ENCODE measurements at regions not wholly inside any gene's neighbourhood (a gene's known extent, or its start where the extent isn't known, plus 50 kb on each side); places are given as distances from the start of the nearest gene placed in this dataset.

DNA sequence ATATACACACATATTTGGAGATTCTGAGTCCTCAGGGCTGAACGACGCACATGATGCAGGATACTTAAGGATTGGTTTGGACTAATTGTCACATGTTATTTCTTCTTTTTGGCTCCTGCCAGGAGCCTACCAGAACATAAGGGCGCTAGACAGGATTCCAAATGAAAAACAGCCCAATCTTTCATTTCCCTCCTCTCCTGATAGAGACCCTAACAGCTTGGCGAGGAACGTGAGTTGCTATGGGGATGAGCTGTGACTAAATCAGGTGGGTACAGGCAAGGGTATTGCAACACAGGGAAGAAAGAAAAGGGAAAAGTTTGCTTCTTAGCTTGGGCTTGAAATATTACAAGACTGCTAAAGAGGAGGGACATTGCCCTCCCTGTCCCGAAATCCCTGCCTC lies 109.9 kb downstream of the AIPL1 start:
- DNase-seq (ENCODE audit: low read depth) = no peak

DNA sequence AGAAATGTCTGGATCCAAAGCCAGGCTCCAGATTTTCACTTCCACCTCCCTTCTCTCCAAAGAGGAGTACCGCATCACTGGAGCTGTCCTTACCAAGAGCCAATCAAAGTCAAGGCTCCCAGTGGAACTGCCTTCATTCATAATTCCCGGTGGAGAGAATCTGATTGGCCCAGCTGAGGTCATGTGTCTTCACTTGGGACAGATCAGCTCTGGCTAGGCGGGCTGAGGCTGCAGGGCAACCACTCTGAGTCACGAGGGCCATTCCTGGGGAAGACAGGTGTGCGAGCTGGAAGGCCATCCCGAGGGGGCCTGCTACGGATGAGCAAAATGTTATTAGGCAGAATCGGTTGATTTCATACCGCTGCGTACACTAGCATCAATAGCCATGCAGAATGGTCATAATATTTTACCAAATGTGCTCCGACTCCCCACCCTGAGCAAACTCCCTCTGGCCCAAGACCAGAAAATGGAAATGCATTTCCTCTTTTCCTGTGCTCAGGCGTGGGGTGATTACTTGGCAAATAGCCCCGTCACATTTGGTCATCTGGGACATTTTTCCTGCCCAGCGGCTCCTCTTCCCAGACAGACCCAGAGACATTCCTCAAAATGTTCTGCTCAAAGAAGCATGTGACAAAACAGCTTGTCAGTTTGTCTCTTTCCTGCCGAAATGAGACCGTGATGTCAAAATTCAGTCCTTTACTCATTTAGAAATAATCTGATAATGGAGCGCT lies 111.1 kb downstream of the AIPL1 start:
- peak; percentile 15 for DNase-seq (ENCODE audit: low read depth)

DNA sequence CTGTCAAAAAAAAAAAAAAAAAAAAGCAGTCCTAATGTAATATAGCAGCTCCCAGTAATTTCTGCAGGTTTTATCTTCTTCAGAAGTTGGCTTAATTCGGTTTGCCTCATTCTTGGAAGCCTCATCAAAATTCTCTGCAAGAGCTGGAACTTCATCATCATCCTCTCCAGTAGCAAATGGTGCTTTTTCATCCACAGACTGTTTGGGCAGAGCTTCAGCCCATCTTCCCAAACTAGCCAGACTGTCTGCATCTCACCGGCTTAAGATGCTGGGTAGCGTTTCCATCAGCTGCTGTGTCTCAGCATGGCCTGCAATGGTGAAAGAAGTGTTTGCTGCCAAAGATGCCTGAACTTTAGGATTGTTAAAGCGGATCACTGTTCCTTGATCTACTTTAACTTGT lies 112.6 kb downstream of the AIPL1 start:
- DNase-seq (ENCODE audit: low read depth) = no peak

DNA sequence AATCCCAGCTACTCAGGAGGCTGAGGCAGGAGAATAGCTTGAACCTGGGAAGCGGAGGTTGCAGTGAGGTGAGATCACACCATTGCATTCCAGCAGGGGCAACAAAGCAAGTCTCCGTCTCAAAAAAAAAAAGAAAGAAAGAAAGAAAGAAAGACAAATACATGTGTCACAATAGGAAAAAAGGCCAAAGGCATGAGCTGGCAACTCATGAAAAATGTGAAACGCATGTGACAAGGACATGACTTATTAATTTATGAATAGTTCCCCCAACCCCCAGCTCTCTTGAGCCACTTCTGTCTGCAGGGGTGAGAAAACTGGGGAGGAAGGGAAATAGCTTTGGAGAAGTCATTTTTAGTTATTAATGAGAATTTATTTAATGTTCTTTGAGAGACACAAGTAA lies 120.6 kb downstream of the AIPL1 start:
- no peak for DNase-seq (ENCODE audit: low read depth)

DNA sequence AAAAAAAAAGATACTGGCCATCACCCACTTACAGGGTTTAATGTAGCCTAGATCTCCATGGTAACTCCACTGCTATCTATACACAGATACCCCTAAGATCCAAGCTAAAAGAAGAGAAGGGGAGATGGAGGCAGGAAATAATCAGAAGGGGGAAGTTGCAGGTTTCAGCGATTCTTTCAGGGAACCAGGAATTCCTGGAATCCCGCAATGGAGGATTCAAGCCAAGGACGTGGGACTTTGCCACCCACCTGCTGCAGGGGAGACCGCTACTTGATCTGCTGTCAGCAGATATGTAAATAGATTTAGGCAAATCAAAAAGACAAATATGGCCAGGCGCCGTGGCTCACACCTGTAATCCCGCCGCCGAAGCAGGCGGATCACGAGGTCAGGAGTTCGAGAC lies 121.1 kb downstream of the AIPL1 start:
- no peak for DNase-seq (ENCODE audit: low read depth)

DNA sequence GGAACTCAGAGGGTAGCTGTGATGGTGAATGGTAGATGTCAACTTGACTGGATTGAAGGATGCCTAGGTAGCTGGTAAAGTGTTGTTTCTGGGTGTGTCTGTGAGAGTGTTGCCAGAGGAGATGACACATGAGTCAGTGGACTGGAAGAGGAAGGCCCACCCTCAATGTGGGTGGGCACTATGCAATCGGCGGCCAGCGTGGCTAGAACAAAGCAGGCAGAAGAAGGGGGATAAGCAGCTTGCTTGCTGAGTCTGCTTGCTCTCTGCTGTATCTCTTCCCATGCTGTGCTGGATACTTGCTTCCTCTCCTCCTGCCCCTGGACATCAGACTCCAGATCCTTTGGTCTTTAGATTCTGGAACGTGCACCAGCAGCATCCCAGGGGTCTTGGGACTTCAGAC lies 128.1 kb downstream of the AIPL1 start:
- no peak for DNase-seq (ENCODE audit: low read depth)

DNA sequence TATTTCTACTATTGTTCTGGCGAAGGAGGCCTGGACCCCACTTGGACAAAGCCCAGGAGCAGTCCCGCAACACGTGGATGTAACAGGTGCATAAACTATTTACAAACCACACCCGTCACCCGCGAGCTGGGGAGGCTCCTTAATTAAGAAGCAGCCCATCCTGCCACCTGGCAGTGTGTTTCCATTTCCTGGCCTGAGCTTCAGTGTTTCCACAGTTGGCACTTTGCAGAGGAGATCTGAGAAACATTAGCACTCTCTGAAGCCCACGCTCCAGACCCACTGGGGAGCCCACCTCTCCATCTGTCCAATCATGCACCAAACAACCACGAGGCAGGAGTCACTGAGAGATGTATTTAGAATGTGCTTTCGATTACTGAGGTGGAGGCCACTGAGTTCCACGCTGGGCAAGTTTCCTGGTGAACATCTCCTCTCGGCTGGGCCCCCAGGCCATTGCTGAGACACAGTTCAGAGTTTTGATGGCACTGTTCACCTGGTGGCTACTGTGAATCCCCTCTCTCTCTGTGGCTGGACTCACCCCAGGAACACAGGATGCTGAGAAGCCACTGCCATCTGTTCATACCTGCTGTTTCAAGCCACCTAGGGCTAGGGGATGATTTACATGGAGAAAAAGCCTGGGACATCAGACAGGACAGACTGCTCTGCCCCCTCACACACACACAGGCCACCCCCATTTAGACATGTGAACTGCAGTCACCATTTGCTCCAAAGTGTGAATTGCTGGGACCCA lies 129.1 kb downstream of the AIPL1 start:
- no peak for DNase-seq (ENCODE audit: low read depth)

DNA sequence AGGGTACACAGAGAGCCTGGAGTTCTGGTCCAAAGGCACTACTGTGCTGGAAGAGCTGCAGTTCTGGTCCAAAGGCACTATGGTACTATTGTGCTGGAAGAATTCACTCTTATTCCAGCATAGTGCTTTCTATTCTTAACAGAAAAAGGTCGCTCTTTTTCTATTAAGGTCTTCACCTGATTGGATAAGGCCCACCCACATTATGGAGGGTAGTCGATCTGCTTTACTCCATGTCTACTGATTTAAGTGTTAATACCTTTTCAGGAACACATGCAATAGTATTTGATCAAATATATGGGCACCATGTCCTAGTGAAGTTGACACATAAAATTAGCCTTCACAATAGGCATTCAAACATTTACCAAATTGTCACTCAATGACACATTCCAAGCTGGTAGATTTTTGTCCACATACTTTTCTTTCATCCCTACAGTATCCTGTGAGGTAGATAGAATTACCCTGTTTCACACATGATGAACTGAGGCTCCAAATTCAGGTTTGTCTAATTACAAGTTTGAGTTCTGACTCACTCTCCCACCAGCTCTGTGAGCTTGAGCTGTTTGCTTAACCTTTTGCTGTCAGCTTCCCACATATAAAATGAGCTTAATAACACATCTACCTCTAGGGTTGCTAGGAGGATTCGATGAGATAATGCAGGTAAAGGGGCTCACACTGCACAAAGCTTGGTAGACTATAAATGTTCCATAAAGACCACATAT lies 129.9 kb downstream of the AIPL1 start:
- DNase-seq (ENCODE audit: low read depth) = no peak

DNA sequence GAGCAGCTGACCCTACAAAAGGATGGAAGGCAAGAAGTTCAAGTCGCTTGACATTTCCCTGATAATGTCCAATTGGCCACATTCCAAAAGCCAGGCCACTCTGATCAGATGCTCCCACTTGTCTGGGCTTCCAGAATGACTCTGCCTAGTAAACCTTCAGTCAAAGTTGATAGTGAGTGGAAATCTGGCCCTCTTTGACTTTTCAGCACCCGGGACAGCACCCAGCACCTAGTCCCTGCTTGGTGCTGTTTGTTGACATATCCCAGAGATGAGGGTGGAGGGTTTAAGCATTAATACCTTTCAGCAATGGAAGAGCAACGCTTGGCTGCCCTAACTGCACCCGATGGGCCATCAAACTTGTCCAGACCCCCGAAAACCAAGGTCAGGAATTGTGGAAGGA lies 131.3 kb downstream of the AIPL1 start:
- DNase-seq (ENCODE audit: low read depth) = no peak

DNA sequence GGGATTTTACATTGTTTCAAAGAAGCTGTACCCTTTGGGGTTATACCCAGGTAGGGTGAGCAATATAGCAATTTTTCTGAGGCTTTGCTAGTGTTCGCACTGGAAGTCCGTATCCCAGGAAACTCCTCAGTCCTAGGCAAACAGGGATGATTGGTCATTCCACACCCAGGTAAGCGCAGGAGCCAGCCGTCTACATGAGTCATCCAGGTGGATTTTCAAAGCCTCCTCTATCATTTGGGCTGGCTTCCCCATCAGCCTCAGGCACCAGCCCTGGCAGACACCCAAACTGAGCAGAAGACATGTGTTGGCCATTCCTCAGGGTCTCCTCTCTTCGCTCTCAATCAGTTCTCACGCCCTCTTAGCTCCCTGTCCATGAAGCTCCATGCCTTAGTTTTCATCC lies 135.6 kb downstream of the AIPL1 start:
- no peak for DNase-seq (ENCODE audit: low read depth)

DNA sequence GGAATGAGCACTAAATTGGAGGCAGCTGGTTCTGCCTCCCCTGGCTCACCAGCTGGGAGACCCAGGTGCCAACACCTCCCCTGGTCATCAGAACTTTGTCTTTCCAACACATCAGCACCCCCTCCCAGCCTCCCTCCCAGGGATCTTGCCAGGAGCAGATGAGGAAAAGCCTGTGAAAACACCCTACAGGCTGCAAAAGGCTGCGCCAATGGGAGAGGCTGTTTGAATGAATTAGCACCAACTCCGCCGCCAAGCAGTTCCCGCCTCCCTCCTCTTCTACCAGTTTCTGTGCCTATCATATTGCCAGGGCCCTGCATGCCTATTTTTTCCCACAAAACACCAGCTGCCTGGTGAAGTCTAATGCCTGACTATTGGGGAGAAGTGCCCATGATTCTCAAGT lies 137.0 kb downstream of the AIPL1 start:
- DNase-seq (ENCODE audit: low read depth) = no peak

DNA sequence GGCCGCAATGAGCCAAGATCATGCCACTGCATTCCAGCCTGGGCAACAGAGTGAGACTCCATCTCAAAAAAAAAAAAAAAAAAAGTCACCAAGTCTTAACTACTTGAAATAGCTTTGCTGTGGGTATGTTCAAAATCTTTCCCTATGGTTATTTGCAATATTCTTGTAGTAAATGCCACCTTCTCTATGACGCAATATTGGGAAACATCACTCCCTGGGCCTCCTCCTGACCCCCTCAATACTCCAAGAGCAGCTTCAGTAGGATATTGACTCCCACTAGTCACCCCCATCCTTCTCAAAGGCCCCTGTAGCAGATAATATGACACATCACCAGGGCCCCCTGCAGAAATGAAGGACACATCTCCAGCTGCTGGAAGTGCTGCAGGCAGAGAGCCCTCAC lies 137.8 kb downstream of the AIPL1 start:
- no peak for DNase-seq (ENCODE audit: low read depth)

DNA sequence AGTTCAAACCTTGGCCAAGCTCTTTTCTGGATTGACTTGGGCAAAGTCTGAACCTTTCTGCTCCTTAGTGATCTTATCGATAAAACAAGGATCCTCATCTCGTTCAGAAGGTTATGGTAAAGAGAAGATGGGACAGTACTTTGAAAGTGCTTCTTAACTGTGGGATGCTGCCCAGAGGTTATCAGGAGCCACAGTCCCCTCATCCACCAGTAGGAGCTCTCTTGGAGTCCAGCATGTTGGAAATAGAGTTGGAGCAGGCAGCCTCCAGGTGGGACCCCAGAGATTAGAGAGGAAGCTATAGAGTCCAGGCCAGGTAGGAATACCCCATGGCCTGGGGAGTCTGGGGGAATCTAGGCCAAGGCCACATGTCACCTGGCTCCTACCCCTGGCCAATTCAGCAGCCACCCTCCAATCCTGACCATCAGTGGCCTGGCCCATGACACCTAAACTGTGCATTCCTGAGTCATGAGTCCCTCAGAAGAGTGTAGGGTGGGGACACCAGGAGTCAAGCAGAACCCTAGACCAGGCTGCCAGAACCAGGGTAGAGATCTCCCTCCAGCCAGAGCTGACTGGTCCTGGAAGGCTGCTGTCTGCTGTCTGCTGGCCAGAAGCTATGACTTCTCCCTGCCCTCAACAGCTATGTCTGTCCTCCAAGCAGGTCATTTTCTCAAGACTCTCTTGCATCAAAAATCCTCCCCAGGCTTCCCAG lies 144.3 kb downstream of the AIPL1 start:
- no peak for DNase-seq (ENCODE audit: low read depth)

DNA sequence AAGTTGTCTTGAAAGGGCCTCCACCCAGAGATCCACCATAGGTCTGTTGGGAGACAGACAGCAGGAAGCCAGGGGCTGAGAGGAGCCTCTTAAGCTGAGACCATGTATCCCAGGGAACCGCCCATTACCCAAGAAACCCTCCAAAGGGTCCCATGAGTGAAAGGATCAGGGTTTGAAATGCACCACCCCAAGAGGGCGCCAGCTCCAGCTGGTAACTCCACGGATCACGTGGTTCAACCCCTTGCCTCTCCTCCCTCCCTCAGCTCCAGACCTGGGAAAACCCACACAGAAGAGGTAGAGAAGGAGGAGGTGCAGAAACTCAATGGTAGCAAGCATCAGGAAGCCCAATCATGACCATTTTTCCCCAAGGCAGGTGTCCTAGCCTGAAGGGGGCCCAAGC lies 148.7 kb downstream of the AIPL1 start:
- DNase-seq (ENCODE audit: low read depth) = no peak

DNA sequence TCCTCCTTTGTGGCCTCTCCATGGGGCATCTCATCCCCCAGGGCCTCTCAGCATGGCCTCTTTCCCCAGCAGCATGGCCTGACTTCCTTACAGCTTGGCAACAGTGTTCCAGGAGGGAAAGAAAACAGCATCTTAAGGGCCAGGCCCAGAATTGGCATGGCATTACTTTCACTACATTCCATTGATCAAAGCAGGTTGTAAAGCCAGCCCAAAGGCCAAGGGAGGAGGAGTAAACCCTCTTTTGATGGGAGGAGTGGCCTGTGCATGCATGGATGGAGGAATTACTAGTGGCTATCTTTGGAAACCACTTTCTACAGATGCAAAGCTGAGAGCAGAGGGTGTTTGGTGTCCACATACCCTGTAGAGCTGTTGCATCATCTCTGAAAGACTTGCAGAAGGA lies 149.4 kb downstream of the AIPL1 start:
- no peak for DNase-seq (ENCODE audit: low read depth)

DNA sequence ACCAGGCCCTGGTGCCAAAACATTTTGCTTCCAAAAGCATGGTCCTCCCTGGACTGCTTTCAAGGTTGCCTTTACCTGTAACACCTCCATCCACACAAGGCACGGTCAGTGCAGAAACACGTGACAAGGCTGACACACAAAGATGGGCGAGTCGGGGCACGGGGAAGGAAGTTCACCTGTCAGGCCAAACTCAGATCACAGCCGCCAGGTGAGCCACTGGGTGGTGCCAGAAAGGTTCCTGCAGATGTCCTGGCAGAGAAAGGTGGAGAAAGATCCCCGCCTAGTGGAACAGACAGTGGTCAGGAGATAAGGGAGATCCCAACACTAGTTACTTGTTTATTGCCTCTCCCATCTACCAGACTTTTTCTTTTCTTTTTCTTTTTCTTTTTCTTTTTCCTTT lies 155.3 kb downstream of the AIPL1 start:
- DNase-seq (ENCODE audit: low read depth) = no peak

DNA sequence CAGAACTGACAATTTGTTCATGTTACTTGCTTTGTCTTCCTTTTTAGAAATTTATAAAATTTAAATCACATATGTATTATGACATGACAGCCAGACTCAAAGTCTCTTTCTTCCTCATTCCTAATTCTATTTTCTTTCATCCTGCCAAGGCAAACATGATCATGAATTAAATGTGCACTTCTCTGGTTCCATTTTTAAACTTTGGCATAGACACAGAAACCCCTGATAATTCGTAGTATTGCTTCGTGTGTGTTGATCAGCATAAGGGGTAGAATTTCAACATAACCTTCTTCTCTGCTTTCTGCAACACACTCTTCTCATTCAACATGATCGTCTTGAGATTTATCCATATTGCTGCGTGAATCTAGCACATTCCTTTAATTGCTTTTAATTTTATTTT lies 156.5 kb downstream of the AIPL1 start:
- DNase-seq (ENCODE audit: low read depth) = no peak

DNA sequence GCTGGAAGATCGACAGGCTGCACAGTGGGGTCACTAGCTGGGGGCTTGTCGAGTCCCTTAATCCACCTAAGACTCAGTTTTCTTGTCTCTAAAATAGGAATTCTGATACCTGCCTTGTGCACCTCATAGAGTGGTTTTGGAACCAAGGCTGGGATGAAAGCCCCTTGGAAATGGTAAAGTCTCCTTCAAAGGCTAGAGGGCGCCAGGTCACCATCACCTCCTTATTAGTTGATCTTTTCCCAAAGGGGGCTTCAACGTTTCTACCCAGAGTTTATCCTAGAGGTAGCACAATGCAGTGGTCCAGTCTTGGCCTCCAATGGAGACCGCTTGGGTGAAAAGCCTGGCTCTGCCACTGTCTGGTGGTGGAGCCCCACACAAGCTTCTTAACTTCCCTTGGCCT lies 158.2 kb downstream of the AIPL1 start:
- DNase-seq (ENCODE audit: low read depth) = no peak

DNA sequence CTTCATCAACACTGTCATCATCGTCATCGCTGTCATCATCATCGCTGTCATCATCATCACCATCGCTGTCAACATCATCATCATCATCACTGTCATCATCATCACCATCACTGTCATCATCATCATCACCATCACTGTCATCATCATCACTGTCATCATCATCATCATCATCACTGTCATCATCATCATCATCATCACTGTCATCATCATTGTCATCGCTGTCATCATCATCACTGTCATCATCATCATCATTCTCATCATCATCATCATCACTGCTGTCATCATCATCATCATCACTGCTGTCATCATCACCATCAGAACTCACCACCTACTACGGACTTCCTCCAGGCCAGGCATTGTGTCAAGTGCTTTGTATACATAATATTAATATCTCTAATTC lies 160.6 kb downstream of the AIPL1 start:
- no peak for DNase-seq (ENCODE audit: low read depth)

DNA sequence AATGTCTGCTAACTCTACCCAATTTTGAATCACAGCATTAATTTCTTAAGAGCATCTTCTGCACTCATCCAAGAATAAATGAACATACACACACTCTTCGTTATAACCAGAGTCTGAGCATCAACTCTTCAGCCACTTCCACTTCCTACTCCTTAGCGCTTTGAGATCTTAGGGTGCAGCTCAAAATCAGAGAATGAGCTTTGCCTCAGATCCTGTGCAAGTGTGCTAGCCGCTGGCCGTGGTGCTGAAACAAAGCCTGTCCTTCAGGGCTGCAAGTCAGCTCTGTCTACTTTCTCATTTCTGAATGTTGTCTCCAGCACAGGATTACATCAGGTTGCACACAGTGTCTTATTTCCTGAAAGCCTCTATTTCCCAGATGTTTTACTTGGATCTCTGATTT lies 165.4 kb downstream of the AIPL1 start:
- no peak for DNase-seq (ENCODE audit: low read depth)

DNA sequence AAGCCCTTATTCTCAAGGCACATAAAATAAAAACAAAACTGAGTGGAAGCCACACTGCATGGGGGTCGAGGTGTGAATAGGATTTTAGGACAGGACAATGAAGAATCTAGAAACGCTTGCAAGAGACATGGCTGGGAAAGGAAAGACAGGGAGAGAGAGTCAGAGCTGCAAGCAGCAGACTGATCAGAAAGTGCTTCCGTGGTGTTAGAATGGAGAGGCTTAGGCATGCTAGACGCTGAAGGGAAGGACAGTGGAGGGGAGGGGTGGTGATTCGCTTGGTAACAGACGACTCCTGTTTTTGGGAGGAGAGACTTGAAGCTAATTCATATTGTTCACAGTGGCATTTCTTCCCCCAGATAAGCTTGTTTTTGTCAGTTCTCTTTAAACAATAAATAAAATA lies 173.5 kb downstream of the AIPL1 start:
- no peak for DNase-seq (ENCODE audit: low read depth)

DNA sequence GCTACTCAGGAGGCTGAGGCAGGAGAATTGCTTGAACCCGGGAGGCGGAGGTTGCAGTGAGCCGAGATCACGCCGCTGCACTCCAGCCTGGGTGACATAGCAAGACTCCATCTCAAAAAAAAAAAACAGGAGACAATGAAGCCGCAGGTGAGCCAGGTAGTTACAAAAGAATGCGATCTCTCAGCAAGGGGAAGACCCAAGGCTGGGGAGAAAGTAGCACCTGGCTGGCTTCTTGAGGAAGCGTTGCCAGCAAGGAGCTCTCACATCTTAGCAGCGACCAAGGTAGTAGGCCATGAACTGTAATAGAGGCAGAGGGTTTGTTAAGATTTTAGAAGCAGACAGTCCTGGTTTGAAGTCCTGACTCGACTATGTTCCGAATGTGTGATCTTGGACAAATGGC lies 175.0 kb downstream of the AIPL1 start:
- DNase-seq (ENCODE audit: low read depth) = no peak

All from HT1080 (cell line).